ENCODE measurements at regions not wholly inside any gene's neighbourhood (a gene's known extent, or its start where the extent isn't known, plus 50 kb on each side); places are given as distances from the start of the nearest gene placed in this dataset.
"Not testable (repeated sequence)": the region's sequence is repeated elsewhere in the genome, so short reads cannot be mapped to it uniquely, and the experiment has no call there.

DNA sequence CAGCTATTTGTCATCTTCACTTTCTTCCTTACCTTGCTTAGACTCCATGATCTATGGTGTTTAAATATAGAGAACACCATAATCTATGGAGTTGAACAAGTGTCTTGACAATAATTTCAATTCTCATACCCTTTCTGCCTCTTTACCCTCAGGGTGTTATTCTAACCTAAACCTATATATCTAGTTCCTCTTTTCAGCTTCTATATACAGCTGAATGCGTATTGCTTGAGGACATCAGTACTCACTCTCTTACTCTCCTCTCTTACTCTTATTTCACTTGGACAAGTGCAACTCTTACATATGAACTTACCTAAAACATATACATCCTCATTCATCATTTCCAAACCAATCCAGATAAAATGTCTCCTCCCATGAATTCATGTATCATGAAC lies 187.1 kb downstream of the RAP2B start:
- no peaks in the 10 kb centered on the region for H3K27me3 Mint-ChIP-seq
- H3K9me3 Mint-ChIP-seq: no peaks in the 10 kb centered on the region
- no peaks in the 10 kb centered on the region for H3K36me3 Mint-ChIP-seq
- no peak for DNase-seq
- no peaks in the 10 kb centered on the region for H3K4me1 Mint-ChIP-seq
- H3K4me3 Mint-ChIP-seq: no peak overlapping the region
- H3K27ac Mint-ChIP-seq: no peak overlapping the region
- CTCF ChIA-PET: no interaction called here

DNA sequence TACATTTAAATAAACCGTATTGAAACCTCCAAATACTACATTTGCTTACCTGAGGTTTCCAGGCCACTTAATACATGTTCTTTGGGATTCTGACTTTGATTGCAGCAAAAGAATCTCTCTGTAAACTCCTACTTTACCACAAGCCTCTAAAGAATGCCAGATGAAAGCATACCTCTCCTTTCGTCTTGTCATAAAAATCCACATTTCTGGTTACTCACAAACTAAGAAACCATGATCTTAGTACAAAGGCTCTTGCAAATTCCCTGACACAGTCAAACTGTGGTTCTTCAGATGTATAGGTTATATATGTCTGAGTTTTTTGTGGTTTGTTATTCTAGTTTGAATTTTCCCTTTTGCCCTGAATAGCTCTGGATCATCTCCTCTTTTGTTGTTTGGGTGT lies 188.4 kb downstream of the RAP2B start:
- Mint-ChIP-seq H3K27me3 (no peaks in the 10 kb centered on the region), H3K9me3 (no peaks in the 10 kb centered on the region), H3K4me3 (no peak overlapping the region), H3K4me1 (no peaks in the 10 kb centered on the region), H3K36me3 (no peaks in the 10 kb centered on the region), H3K27ac (no peak overlapping the region)
- CTCF ChIA-PET: no interaction called here
- DNase-seq: no peak

DNA sequence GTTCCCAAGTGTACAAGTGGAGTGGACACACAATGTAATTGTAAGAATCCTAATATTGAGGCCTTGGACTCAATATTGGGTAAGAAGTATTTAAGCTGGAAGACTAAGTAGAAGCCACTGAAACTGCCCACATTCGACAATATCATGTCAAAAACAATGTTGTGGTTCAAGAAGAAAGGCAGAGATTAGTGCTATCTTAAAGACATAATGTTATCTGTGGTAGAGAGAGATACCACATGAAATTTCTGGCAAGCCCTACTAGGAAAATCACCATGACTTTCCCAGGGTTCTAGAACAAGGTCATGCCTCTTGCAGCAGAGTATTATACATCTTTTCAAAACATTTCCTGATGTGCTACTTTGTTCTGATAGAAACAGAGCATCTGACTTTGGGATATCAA lies 192.6 kb downstream of the RAP2B start:
- Mint-ChIP-seq H3K36me3 (no peaks in the 10 kb centered on the region), H3K27ac (no peak overlapping the region), H3K4me3 (no peak overlapping the region), H3K4me1 (no peaks in the 10 kb centered on the region), H3K9me3 (no peaks in the 10 kb centered on the region), H3K27me3 (no peaks in the 10 kb centered on the region)
- DNase-seq: no peak
- CTCF ChIA-PET: no interaction called here

DNA sequence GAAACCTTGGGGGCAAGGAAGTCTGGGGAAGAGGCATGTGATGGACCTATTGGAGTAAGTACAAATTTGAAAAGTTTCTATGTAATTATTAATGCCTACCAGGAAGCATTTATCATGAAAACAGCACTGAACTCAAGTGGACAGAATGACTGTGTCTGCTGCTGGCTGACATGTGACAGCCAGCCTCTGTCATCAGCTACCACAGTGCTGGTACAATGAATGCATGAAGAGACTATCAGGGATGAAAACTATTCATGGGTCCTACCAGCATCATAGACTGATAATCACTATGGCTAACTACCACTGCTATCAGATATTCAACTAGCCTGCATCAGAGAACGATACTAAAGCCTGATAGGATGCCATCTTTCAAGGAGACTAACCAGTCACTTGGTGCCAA lies 193.5 kb downstream of the RAP2B start:
- no peak overlapping the region for H3K27ac Mint-ChIP-seq
- DNase-seq: no peak
- no peak overlapping the region for H3K4me3 Mint-ChIP-seq
- CTCF ChIA-PET: no interaction called here
- no peaks in the 10 kb centered on the region for H3K9me3 Mint-ChIP-seq
- no peaks in the 10 kb centered on the region for H3K36me3 Mint-ChIP-seq
- H3K4me1 Mint-ChIP-seq: no peaks in the 10 kb centered on the region
- no peaks in the 10 kb centered on the region for H3K27me3 Mint-ChIP-seq

DNA sequence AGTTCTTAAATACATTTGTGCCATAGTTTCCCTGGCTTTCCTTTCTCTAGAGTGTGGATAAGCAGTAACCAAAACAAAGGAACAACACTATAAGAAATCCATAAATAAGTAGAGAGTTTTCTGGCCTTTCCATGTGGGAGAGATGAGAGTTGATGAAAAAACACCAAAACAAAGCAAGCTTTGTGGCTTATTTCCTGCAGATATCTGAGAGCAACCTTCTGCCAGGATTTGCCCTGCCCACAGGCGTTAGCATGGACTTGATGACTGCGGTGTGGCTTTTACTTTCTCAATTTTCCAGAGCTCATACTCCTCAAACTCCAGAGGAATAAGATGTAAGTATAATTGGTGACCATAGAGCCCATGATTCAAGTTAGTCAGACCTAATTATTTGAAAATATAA lies 194.9 kb downstream of the RAP2B start:
- Mint-ChIP-seq H3K4me1 (no peaks in the 10 kb centered on the region), H3K9me3 (no peaks in the 10 kb centered on the region), H3K27me3 (no peaks in the 10 kb centered on the region), H3K4me3 (no peak overlapping the region), H3K27ac (no peak overlapping the region), H3K36me3 (no peaks in the 10 kb centered on the region)
- DNase-seq: no peak
- CTCF ChIA-PET: no interaction called here

DNA sequence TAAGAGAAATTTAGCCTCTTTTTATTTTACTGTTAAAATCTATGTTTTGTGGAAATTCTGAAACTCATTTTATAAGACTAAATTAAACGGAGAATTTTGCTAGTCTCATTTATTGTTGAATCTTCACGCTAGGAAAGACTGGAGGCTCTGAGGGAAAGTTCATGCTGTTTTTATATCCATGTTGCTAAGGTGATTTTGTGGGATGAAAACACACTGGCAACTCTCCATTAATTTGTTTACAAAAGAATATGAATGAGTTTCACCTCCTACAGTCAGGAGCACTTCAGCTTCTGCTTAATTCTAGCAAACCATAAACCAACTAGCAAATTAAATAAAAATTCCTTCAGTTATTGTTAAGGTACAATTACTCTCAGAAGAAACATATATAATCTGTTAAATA lies 195.4 kb downstream of the RAP2B start:
- Mint-ChIP-seq H3K4me1 (no peaks in the 10 kb centered on the region), H3K4me3 (no peak overlapping the region), H3K9me3 (no peaks in the 10 kb centered on the region), H3K27ac (no peak overlapping the region), H3K27me3 (no peaks in the 10 kb centered on the region), H3K36me3 (no peaks in the 10 kb centered on the region)
- DNase-seq: no peak
- CTCF ChIA-PET: no interaction called here

DNA sequence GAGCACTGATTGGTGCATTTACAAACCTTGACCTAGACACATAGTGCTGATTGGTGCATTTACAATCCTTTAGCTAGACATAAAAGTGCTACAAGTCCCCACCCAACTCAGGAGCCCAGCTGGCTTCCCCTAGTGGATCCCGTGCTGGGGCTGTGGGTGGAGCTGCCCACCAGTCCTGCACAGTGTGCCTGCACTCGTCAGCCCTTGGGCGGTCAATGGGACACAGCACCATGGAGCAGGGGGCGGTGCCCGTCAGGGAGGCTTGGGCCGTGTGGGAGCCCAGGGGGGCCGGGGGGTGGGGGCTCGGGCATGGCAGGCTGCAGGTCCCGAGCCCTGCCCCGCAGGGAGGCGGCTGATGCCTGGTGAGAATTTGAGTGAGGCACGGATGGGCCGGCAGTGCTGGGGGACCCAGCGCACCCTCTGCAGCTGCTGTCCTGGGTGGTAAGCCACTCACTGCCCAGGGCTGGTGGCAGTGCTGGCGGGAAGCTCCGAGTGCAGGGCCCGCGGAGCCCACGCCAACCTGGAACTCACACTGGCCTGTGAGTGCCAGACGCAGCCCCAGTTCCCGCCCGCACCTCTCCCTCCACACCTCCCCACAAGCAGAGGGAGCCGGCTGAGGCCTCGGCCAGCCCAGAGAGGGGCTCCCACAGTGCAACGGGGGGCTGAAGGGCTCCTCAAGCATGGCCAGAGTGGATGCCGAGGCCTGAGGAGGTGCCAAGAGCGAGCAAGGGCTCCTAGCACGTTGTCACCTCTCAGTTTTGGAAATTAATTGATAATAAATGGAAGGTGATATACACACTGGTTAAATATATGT lies 207.7 kb downstream of the RAP2B start:
- Mint-ChIP-seq H3K27ac (no peak overlapping the region), H3K9me3 (peaks cover 9% of the 10 kb centered on the region), H3K4me3 (no peak overlapping the region), H3K36me3 (no peaks in the 10 kb centered on the region), H3K4me1 (no peaks in the 10 kb centered on the region), H3K27me3 (no peaks in the 10 kb centered on the region)
- CTCF ChIA-PET: interaction anchor here (1.0 kb wide), 1 partner anchor 204 kb away, joined by 4 read pairs; no protein-coding TSS in a partner anchor
- no peak for DNase-seq

DNA sequence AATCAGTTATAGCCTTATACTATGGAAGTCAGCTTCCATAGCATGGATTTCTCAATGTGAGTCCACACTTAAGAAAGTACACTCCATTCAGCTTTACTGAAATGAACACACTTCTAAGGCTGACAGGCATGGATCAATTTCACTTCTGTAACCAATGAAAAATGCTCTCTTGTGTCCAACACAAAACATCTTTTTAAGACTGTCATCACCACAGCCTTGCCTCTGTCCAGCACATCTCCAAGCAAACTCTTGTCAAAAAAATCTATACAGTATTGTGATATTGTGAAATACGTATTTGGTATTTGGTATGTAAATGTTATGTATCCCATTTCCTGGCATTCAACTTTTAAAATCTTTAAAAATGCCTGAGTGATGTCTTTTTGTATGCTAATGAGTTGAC lies 208.7 kb downstream of the RAP2B start:
- Mint-ChIP-seq H3K4me1 (no peaks in the 10 kb centered on the region), H3K4me3 (no peak overlapping the region), H3K27me3 (no peaks in the 10 kb centered on the region), H3K36me3 (no peaks in the 10 kb centered on the region), H3K9me3 (peaks cover 8% of the 10 kb centered on the region), H3K27ac (no peak overlapping the region)
- no peak for DNase-seq
- CTCF ChIA-PET: no interaction called here

DNA sequence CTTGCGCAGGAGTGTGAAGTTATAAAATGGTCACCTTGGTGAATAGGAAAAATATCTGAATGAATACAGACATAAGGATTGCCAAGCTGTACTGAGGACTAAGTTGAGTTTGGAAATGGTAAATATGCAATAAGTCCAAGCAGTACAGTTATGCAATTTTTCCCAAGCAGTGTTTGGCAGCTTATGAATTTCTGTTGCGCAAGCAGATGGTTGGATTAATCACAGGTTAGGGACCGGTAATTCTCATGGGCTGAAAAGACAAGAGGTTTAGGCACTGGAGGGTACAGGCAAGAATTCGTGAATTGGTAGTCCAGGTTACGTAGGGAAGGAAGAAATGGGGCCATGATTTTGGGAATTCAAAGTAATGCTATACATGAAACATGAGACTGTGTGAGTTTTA lies 210.3 kb downstream of the RAP2B start:
- Mint-ChIP-seq H3K27ac (no peak overlapping the region), H3K36me3 (no peaks in the 10 kb centered on the region), H3K9me3 (peaks cover 8% of the 10 kb centered on the region), H3K27me3 (no peaks in the 10 kb centered on the region), H3K4me3 (no peak overlapping the region), H3K4me1 (no peaks in the 10 kb centered on the region)
- CTCF ChIA-PET: no interaction called here
- DNase-seq: no peak

DNA sequence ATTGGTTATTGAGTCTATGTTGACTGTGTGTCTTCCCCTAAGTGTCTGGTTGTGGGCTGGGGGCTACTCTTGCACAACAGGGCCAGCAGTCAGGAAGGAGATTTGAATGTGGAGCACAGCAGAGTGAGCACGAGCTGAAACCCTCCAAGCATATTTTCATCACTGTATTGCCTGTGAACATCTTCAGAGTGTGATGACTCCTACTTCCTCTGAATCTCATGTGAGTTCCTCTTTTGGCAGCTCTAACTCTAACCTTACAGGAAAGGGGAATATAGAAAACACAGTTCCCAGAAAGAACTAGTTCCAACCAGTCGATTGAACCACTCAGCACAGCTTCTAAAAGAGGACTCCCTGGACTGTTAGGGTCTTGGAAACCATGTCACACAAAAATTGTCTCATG lies 211.6 kb downstream of the RAP2B start:
- no peaks in the 10 kb centered on the region for H3K27me3 Mint-ChIP-seq
- no peaks in the 10 kb centered on the region for H3K36me3 Mint-ChIP-seq
- no peaks in the 10 kb centered on the region for H3K4me1 Mint-ChIP-seq
- H3K27ac Mint-ChIP-seq: no peak overlapping the region
- no peak for DNase-seq
- H3K9me3 Mint-ChIP-seq: peaks cover 8% of the 10 kb centered on the region
- CTCF ChIA-PET: no interaction called here
- H3K4me3 Mint-ChIP-seq: no peak overlapping the region

DNA sequence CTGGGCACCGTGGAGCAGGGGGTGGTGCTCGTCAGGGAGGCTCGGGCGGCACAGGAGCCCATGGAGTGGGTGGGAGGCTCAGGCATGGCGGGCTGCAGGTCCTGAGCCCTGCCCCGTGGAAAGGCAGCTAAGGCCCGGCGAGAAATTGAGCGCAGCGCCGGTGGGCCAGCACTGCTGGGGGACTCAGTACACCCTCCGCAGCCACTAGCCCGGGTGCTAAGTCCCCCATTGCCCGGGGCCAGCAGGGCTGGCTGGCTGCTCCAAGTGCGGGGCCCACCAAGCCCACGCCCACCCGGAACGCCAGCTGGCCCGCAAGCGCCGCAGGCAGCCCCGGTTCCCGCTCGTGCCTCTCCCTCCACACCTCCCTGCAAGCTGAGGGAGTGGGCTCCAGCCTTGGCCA lies 216.3 kb downstream of the RAP2B start:
- H3K4me1 Mint-ChIP-seq, H3K27me3 Mint-ChIP-seq, DNase-seq, CTCF ChIA-PET, H3K4me3 Mint-ChIP-seq, H3K36me3 Mint-ChIP-seq, H3K9me3 Mint-ChIP-seq, H3K27ac Mint-ChIP-seq: not testable (repeated sequence)

DNA sequence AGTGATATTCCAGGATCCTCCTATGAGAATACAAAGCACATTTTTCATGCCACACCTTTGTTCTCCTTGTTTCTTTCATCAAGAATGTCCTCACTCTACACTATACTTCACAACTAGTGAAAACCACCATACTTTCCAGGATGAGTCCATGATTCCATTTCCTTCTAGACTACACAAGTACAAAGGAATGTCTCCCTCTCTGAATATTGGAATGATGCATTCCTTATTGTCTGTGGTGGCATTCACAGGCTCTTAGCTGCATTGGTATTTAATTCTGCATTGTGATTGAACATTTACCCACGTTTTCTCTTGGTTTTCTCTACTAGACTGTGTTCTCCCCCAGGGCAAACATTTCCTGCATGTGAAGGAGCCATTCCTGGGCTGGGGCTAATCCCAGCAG lies 217.5 kb downstream of the RAP2B start:
- no peaks in the 10 kb centered on the region for H3K36me3 Mint-ChIP-seq
- no peak overlapping the region for H3K27ac Mint-ChIP-seq
- no peaks in the 10 kb centered on the region for H3K9me3 Mint-ChIP-seq
- H3K4me3 Mint-ChIP-seq: no peak overlapping the region
- no peak for DNase-seq
- CTCF ChIA-PET: no interaction called here
- H3K4me1 Mint-ChIP-seq: no peaks in the 10 kb centered on the region
- H3K27me3 Mint-ChIP-seq: no peaks in the 10 kb centered on the region

DNA sequence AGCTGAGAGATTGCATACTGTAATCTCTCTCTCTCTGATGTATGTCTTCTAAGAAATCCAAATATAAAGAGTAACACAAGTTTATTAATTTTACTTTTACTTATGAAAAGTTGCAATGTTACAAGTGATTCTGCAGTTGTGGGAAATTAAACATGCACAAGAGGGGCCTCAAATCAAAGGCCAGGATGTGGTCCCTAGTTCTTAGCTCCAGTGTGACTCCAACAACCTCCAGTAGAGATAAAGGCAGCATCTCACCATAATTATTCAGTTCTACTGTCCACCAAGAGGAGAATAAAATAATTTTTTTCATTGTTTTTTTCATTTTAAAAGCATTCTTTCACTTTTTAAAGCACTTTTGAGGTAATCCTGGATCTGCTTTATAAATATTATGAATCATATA lies 223.3 kb downstream of the RAP2B start:
- no peaks in the 10 kb centered on the region for H3K27me3 Mint-ChIP-seq
- DNase-seq: no peak
- no peak overlapping the region for H3K4me3 Mint-ChIP-seq
- H3K9me3 Mint-ChIP-seq: no peaks in the 10 kb centered on the region
- H3K27ac Mint-ChIP-seq: no peak overlapping the region
- H3K36me3 Mint-ChIP-seq: no peaks in the 10 kb centered on the region
- peaks cover 5% of the 10 kb centered on the region for H3K4me1 Mint-ChIP-seq
- CTCF ChIA-PET: no interaction called here

DNA sequence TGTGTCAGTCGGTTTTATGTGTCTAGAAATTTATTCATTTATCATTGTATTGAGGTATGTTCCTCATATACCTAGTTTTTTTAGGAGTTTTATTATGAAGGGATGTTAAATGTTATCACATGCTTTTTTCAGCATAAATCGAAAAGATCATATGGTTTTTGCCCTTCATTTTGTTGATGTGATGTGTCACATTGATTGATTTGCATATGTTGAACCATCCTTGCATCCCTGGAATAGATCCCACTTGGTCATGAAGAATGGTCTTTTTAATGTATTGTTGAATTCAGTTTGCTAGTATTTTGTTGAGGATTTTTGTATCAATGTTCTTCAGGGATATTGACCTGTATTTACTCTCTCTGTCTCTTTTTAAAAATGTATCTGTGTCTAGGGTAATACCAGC lies 230.3 kb downstream of the RAP2B start:
- peaks cover 20% of the 10 kb centered on the region for H3K9me3 Mint-ChIP-seq
- peaks cover 4% of the 10 kb centered on the region for H3K27me3 Mint-ChIP-seq
- no peak overlapping the region for H3K27ac Mint-ChIP-seq
- DNase-seq: no peak
- H3K36me3 Mint-ChIP-seq: peaks cover 11% of the 10 kb centered on the region
- CTCF ChIA-PET: no interaction called here
- peaks cover 3% of the 10 kb centered on the region for H3K4me1 Mint-ChIP-seq
- no peak overlapping the region for H3K4me3 Mint-ChIP-seq

DNA sequence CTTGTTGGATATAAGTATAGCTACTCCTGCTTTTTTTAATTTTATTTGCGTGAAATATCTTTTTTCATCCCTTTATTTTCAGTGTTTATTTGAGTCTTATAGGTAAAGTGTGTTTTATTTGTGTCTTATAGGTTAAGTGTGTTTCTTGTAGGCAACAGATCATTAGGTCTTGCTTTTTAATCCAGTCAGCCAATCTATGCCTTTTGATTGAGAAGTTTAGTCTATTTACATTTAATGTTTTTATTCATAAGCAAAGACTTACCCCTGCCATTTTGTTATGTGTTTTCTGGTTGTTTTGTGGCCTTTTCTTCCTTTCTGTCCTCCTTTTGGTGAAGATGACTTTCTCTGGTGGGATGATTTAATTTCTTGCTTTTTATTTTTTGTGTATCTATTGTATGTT lies 232.0 kb downstream of the RAP2B start:
- H3K27me3 Mint-ChIP-seq: peaks cover 4% of the 10 kb centered on the region
- no peak overlapping the region for H3K4me3 Mint-ChIP-seq
- CTCF ChIA-PET: no interaction called here
- H3K4me1 Mint-ChIP-seq: peaks cover 9% of the 10 kb centered on the region
- H3K9me3 Mint-ChIP-seq: peaks cover 20% of the 10 kb centered on the region
- H3K36me3 Mint-ChIP-seq: peaks cover 11% of the 10 kb centered on the region
- no peak for DNase-seq
- no peak overlapping the region for H3K27ac Mint-ChIP-seq

DNA sequence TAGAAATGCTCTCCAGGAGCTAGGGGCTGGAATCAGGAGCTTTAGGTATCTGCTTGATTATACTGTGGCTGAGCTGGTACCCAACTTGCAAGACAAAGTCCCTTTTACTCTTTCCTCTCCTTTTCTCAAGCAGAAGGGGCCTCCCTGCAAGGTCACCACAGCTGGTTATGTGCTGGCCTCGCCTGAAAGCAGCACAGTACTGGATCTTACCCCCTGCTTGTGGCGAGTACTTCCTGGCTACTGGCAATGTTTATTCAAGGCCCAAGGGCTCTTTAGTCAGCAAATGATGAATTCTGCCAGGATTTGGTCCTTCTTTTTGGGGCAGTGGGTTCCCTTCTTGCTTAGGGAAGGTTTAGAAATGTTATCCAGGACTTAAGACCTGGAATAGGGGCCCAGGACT lies 234.6 kb downstream of the RAP2B start:
- CTCF ChIA-PET: no interaction called here

More for the DNA sequence above, 234.6 kb downstream of the RAP2B start:
- Mint-ChIP-seq H3K27ac (no peak overlapping the region), H3K36me3 (peaks cover 12% of the 10 kb centered on the region), H3K4me1 (peaks cover 28% of the 10 kb centered on the region), H3K4me3 (no peak overlapping the region), H3K9me3 (peaks cover 18% of the 10 kb centered on the region), H3K27me3 (peaks cover 4% of the 10 kb centered on the region)
- no peak for DNase-seq

All from activated naive CD4-positive, alpha-beta T cell treated with anti-CD3 and anti-CD28 coated beads, Interleukin-2, amount 10 ng/mL, durations not matched to agents 7 days and 5 days (primary cell).